CD4-positive, alpha-beta T cell (primary cell): ENCODE measurements at regions not wholly inside any gene's neighbourhood (a gene's known extent, or its start where the extent isn't known, plus 50 kb on each side); places are given as distances from the start of the nearest gene placed in this dataset.

Experiments used
- ATAC-seq: fragments of 200-7000 bp; cut with Tn5 transposase; one replicate; pipeline ENCODE4 v1.10.0; 2022; ENCODE audit warnings: mild to moderate bottlenecking; ENCODE audit not compliant: poor library complexity
- CTCF ChIA-PET: fragments of 350-600 bp; sonication (Branson Sonifier 250); formaldehyde crosslinking; loops from one replicate; lab custom pipeline; 2021; ENCODE audit warnings: antibody characterized with exemption, inconsistent platforms; lab: Charles Lee
- POLR2A ChIA-PET: fragments of 350-600 bp; sonication (Branson Sonifier 250); formaldehyde crosslinking; loops from one replicate; lab custom pipeline; 2021; ENCODE audit warnings: antibody characterized with exemption, inconsistent platforms; lab: Charles Lee
- DNase-seq, 14 experiments: peaks; one replicate each; pipeline ENCODE4 v3.0.0-alpha.2; 2013 to 2020; ENCODE audit warnings: mixed read lengths in 2 of 14
- H3K27ac ChIP-seq, 2 donors: one replicate each; pipeline versions ENCODE4 v1.5.1 to v1.7.0; 2013; ENCODE audit warnings: low read length in 2 of 2, low read depth in 1 of 2, mild to moderate bottlenecking in 1 of 2
- H3K27me3 ChIP-seq, 2 experiments: 1 replicate in 1 of 2; 2 replicates in 1 of 2; pipeline versions ENCODE4 v1.6.1 to v1.7.0; 2013; ENCODE audit warnings: low read length in 2 of 2, control low read depth in 1 of 2, mild to moderate bottlenecking in 1 of 2, moderate library complexity in 1 of 2; ENCODE audit not compliant: insufficient read depth in 2 of 2, control insufficient read depth in 1 of 2
- H3K36me3 ChIP-seq: one replicate; pipeline ENCODE4 v1.6.1; 2013; ENCODE audit warnings: low read length, control low read depth; ENCODE audit not compliant: insufficient read depth
- H3K4me1 ChIP-seq: one replicate; pipeline ENCODE4 v1.6.1; 2013; ENCODE audit warnings: low read length, control low read depth; ENCODE audit not compliant: insufficient read depth
- H3K4me3 ChIP-seq: one replicate; pipeline ENCODE4 v1.5.1; 2013; ENCODE audit warnings: mild to moderate bottlenecking, low read length, moderate library complexity
- H3K9me3 ChIP-seq, 2 experiments: 1 replicate in 1 of 2; 2 replicates in 1 of 2; pipeline versions ENCODE4 v1.6.1 to v1.7.0; 2013; ENCODE audit warnings: low read length in 2 of 2, mild to moderate bottlenecking in 2 of 2, control low read depth in 1 of 2, moderate library complexity in 1 of 2; ENCODE audit not compliant: control insufficient read depth in 1 of 2, insufficient read depth in 1 of 2
- H3K27ac Mint-ChIP-seq: one replicate; pipeline ENCODE4 v1.8.0; 2020; ENCODE audit warnings: mixed read lengths
- H3K27me3 Mint-ChIP-seq: one replicate; pipeline ENCODE4 v1.8.0; 2021; ENCODE audit warnings: mixed read lengths
- H3K36me3 Mint-ChIP-seq: one replicate; pipeline ENCODE4 v1.8.0; 2021; ENCODE audit warnings: low read depth, mixed read lengths
- H3K4me1 Mint-ChIP-seq: one replicate; pipeline ENCODE4 v1.8.0; 2021; ENCODE audit warnings: low read depth, mixed read lengths
- H3K4me3 Mint-ChIP-seq: one replicate; pipeline ENCODE4 v1.8.0; 2020; ENCODE audit warnings: mild to moderate bottlenecking, mixed read lengths
- H3K9me3 Mint-ChIP-seq: one replicate; pipeline ENCODE4 v1.8.0; 2020; ENCODE audit warnings: mixed read lengths
- CTCF ChIP-seq: fragments of 200-600 bp; IDR thresholded peaks from one replicate; pipeline ENCODE4 v1.8.0; 2022; ENCODE audit warnings: antibody characterized with exemption, mild to moderate bottlenecking
- intact Hi-C, 2 experiments: fragments of 100-400 bp; cut with DNase I in 1 of 2; cut with micrococcal nuclease in 1 of 2; formaldehyde crosslinking; loops; one replicate each; pipeline versions ENCODE4 v1.15.1 to v1.9.0; 2023 to 2025; cut with DNase I, micrococcal nuclease

GRCh38 chr6:72533606-72534005, 88.3 kb upstream of the KCNQ5 start:
- POLR2A ChIA-PET = no interaction called here
- Histone ChIP-seq H3K4me3 (no peak overlapping the region), H3K4me1 (no peaks in the 10 kb centered on the region), H3K27ac (no peak overlapping the region), H3K36me3 (no peaks in the 10 kb centered on the region), H3K27me3 (no peaks in the 10 kb centered on the region), H3K9me3 (no peaks in the 10 kb centered on the region)
- no peaks in the 10 kb centered on the region for H3K36me3 Mint-ChIP-seq
- no peak overlapping the region for H3K27ac Mint-ChIP-seq
- H3K27me3 Mint-ChIP-seq = no peaks in the 10 kb centered on the region
- intact Hi-C loops = no loop called here
- no peaks in the 10 kb centered on the region for H3K9me3 Mint-ChIP-seq
- H3K4me1 Mint-ChIP-seq = no peaks in the 10 kb centered on the region
- CTCF ChIA-PET = interaction anchor here (0.7 kb wide), 1 partner anchor 39 kb away, joined by 3 read pairs; no protein-coding TSS in a partner anchor
- no peak for TF ChIP-seq CTCF
- DNase-seq (no peak), ATAC-seq (no peak)
- H3K4me3 Mint-ChIP-seq = no peak overlapping the region

GRCh38 chr6:72534236-72534635, 87.6 kb upstream of the KCNQ5 start:
- Mint-ChIP-seq H3K27ac (no peak overlapping the region), H3K9me3 (no peaks in the 10 kb centered on the region)
- CTCF ChIA-PET = no interaction called here

GRCh38 chr6:72535124-72535523, 86.7 kb upstream of the KCNQ5 start:
- ATAC-seq (no peak), DNase-seq (no peak)
- H3K9me3 Mint-ChIP-seq = no peaks in the 10 kb centered on the region
- H3K4me1 Mint-ChIP-seq = no peaks in the 10 kb centered on the region
- Histone ChIP-seq H3K9me3 (peaks cover 0 to 5% of the 10 kb centered on the region in 2 experiments), H3K36me3 (no peaks in the 10 kb centered on the region), H3K27ac (no peak overlapping the region), H3K4me1 (no peaks in the 10 kb centered on the region), H3K4me3 (no peak overlapping the region), H3K27me3 (no peaks in the 10 kb centered on the region)
- no peaks in the 10 kb centered on the region for H3K27me3 Mint-ChIP-seq
- TF ChIP-seq CTCF = no peak
- ChIA-PET CTCF (no interaction called here), POLR2A (no interaction called here)
- no peak overlapping the region for H3K4me3 Mint-ChIP-seq
- intact Hi-C loops = no loop called here
- no peaks in the 10 kb centered on the region for H3K36me3 Mint-ChIP-seq
- H3K27ac Mint-ChIP-seq = no peak overlapping the region

More at GRCh38 chr6:72534236-72534635, 87.6 kb upstream of the KCNQ5 start:
- Histone ChIP-seq H3K4me3 (no peak overlapping the region), H3K27me3 (no peaks in the 10 kb centered on the region), H3K9me3 (no peaks in the 10 kb centered on the region), H3K27ac (no peak overlapping the region), H3K4me1 (no peaks in the 10 kb centered on the region), H3K36me3 (no peaks in the 10 kb centered on the region)
- ATAC-seq (no peak), DNase-seq (no peak)
- intact Hi-C loops = no loop called here
- Mint-ChIP-seq H3K4me1 (no peaks in the 10 kb centered on the region), H3K36me3 (no peaks in the 10 kb centered on the region), H3K4me3 (no peak overlapping the region), H3K27me3 (no peaks in the 10 kb centered on the region)
- POLR2A ChIA-PET = no interaction called here
- no peak for TF ChIP-seq CTCF
